ENCODE measurements at regions not wholly inside any gene's neighbourhood (a gene's known extent, or its start where the extent isn't known, plus 50 kb on each side); places are given as distances from the start of the nearest gene placed in this dataset.

DNA sequence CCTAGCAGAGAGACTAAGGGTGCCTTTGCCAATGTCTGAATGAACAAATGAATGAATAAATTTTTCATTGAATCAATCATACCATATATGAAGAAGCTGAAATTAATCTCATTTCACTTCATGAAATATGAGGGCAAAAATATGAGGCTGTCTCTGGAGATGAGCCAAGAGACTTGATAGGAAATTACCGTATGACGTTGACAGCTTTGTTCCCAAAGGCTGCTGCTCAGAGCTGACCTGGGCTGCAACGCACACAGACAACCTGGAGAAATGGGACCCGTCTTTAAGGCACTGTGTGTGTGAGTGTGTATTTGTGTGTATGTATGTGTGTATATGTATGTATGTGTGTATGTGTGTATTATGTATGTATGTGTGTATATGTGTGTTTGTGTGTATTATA is 226.1 kb downstream of the IRX2 start (continued):
- TF ChIP-seq, protein P1, sequence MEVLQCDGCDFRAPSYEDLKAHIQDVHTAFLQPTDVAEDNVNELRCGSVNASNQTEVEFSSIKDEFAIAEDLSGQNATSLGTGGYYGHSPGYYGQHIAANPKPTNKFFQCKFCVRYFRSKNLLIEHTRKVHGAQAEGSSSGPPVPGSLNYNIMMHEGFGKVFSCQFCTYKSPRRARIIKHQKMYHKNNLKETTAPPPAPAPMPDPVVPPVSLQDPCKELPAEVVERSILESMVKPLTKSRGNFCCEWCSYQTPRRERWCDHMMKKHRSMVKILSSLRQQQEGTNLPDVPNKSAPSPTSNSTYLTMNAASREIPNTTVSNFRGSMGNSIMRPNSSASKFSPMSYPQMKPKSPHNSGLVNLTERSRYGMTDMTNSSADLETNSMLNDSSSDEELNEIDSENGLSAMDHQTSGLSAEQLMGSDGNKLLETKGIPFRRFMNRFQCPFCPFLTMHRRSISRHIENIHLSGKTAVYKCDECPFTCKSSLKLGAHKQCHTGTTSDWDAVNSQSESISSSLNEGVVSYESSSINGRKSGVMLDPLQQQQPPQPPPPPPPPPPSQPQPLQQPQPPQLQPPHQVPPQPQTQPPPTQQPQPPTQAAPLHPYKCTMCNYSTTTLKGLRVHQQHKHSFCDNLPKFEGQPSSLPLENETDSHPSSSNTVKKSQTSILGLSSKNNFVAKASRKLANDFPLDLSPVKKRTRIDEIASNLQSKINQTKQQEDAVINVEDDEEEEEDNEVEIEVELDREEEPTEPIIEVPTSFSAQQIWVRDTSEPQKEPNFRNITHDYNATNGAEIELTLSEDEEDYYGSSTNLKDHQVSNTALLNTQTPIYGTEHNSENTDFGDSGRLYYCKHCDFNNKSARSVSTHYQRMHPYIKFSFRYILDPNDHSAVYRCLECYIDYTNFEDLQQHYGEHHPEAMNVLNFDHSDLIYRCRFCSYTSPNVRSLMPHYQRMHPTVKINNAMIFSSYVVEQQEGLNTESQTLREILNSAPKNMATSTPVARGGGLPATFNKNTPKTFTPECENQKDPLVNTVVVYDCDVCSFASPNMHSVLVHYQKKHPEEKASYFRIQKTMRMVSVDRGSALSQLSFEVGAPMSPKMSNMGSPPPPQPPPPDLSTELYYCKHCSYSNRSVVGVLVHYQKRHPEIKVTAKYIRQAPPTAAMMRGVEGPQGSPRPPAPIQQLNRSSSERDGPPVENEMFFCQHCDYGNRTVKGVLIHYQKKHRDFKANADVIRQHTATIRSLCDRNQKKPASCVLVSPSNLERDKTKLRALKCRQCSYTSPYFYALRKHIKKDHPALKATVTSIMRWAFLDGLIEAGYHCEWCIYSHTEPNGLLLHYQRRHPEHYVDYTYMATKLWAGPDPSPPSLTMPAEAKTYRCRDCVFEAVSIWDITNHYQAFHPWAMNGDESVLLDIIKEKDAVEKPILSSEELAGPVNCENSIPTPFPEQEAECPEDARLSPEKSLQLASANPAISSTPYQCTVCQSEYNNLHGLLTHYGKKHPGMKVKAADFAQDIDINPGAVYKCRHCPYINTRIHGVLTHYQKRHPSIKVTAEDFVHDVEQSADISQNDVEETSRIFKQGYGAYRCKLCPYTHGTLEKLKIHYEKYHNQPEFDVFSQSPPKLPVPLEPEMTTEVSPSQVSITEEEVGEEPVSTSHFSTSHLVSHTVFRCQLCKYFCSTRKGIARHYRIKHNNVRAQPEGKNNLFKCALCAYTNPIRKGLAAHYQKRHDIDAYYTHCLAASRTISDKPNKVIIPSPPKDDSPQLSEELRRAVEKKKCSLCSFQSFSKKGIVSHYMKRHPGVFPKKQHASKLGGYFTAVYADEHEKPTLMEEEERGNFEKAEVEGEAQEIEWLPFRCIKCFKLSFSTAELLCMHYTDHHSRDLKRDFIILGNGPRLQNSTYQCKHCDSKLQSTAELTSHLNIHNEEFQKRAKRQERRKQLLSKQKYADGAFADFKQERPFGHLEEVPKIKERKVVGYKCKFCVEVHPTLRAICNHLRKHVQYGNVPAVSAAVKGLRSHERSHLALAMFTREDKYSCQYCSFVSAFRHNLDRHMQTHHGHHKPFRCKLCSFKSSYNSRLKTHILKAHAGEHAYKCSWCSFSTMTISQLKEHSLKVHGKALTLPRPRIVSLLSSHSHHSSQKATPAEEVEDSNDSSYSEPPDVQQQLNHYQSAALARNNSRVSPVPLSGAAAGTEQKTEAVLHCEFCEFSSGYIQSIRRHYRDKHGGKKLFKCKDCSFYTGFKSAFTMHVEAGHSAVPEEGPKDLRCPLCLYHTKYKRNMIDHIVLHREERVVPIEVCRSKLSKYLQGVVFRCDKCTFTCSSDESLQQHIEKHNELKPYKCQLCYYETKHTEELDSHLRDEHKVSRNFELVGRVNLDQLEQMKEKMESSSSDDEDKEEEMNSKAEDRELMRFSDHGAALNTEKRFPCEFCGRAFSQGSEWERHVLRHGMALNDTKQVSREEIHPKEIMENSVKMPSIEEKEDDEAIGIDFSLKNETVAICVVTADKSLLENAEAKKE (CRISPR knock-in tag; IDR thresholded peaks at IDR 0.05) = no peak
- no peak for TF ChIP-seq CREB1 (CRISPR knock-in tag; IDR thresholded peaks at IDR 0.05; ENCODE audit: low read depth)
- TF ChIP-seq, protein P2, sequence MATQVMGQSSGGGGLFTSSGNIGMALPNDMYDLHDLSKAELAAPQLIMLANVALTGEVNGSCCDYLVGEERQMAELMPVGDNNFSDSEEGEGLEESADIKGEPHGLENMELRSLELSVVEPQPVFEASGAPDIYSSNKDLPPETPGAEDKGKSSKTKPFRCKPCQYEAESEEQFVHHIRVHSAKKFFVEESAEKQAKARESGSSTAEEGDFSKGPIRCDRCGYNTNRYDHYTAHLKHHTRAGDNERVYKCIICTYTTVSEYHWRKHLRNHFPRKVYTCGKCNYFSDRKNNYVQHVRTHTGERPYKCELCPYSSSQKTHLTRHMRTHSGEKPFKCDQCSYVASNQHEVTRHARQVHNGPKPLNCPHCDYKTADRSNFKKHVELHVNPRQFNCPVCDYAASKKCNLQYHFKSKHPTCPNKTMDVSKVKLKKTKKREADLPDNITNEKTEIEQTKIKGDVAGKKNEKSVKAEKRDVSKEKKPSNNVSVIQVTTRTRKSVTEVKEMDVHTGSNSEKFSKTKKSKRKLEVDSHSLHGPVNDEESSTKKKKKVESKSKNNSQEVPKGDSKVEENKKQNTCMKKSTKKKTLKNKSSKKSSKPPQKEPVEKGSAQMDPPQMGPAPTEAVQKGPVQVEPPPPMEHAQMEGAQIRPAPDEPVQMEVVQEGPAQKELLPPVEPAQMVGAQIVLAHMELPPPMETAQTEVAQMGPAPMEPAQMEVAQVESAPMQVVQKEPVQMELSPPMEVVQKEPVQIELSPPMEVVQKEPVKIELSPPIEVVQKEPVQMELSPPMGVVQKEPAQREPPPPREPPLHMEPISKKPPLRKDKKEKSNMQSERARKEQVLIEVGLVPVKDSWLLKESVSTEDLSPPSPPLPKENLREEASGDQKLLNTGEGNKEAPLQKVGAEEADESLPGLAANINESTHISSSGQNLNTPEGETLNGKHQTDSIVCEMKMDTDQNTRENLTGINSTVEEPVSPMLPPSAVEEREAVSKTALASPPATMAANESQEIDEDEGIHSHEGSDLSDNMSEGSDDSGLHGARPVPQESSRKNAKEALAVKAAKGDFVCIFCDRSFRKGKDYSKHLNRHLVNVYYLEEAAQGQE (IDR thresholded peaks at IDR 0.05; ENCODE audit: unreplicated experiment) = no peak
- TF ChIP-seq POLR2AphosphoS5 (IDR thresholded peaks at IDR 0.05; ENCODE audit: low read depth) = no peak
- no peak for TF ChIP-seq EZH2phosphoT487 (IDR thresholded peaks at IDR 0.05; ENCODE audit: unreplicated experiment)
- no peak for TF ChIP-seq STAT1 (IDR thresholded peaks at IDR 0.05; ENCODE audit: unreplicated experiment)
- TF ChIP-seq ZNF114 (CRISPR knock-in tag; IDR thresholded peaks at IDR 0.05) = no peak
- TF ChIP-seq, protein P3, sequence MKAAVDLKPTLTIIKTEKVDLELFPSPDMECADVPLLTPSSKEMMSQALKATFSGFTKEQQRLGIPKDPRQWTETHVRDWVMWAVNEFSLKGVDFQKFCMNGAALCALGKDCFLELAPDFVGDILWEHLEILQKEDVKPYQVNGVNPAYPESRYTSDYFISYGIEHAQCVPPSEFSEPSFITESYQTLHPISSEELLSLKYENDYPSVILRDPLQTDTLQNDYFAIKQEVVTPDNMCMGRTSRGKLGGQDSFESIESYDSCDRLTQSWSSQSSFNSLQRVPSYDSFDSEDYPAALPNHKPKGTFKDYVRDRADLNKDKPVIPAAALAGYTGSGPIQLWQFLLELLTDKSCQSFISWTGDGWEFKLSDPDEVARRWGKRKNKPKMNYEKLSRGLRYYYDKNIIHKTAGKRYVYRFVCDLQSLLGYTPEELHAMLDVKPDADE (IDR thresholded peaks at IDR 0.05) = no peak
- no peak for TF ChIP-seq NANOG (IDR thresholded peaks at IDR 0.05; ENCODE audit: borderline replicate concordance)
- no peak for TF ChIP-seq EZH2 (IDR thresholded peaks at IDR 0.05; ENCODE audit: low read depth, unreplicated experiment)
- no peak for TF ChIP-seq ZNF331 (CRISPR knock-in tag; IDR thresholded peaks at IDR 0.05; ENCODE audit: low read depth)

Data from GM23338 (cell line).